Hepatocyte (in vitro differentiated cells): ENCODE measurements at regions not wholly inside any gene's neighbourhood (a gene's known extent, or its start where the extent isn't known, plus 50 kb on each side); places are given as distances from the start of the nearest gene placed in this dataset.

ENCODE experiments used
- EZH2 ChIP-seq: fragments of 200-600 bp; sonication (generic); IDR thresholded peaks from 2 replicates; pipeline ENCODE4 v1.6.1; 2016; ENCODE audit warnings: antibody characterized with exemption, mild to moderate bottlenecking, borderline replicate concordance
- TF ChIP-seq, protein P1 (sequence below): fragments of 200-600 bp; sonication (generic); IDR thresholded peaks from 2 replicates; pipeline ENCODE4 v1.5.1; 2016; ENCODE audit warnings: antibody characterized with exemption, mild to moderate bottlenecking; ENCODE audit not compliant: poor library complexity

DNA sequence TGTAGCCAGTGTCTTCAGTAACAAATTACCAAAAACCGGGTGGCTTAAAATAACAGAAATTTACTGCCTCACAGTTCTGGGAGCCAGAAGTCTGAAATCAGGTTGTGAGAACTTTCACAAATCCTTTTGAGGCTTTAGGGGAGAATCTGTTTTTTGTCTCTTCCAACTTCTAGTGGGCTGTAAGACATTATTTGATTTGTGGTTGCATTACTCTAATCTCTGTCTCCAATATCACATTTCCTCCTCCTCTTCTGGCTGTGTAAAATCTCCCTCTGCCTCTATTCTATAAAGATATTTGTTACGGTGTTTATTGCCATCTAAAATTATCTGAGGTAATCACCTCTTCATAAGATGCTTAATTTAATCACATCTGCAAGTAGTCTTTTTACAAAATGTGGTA, 1039.6 kb upstream of the LRRN3 start:
- TF ChIP-seq, protein P1, sequence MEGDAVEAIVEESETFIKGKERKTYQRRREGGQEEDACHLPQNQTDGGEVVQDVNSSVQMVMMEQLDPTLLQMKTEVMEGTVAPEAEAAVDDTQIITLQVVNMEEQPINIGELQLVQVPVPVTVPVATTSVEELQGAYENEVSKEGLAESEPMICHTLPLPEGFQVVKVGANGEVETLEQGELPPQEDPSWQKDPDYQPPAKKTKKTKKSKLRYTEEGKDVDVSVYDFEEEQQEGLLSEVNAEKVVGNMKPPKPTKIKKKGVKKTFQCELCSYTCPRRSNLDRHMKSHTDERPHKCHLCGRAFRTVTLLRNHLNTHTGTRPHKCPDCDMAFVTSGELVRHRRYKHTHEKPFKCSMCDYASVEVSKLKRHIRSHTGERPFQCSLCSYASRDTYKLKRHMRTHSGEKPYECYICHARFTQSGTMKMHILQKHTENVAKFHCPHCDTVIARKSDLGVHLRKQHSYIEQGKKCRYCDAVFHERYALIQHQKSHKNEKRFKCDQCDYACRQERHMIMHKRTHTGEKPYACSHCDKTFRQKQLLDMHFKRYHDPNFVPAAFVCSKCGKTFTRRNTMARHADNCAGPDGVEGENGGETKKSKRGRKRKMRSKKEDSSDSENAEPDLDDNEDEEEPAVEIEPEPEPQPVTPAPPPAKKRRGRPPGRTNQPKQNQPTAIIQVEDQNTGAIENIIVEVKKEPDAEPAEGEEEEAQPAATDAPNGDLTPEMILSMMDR: no peak
- TF ChIP-seq EZH2: no peak
